ENCODE measurements at regions not wholly inside any gene's neighbourhood (a gene's known extent, or its start where the extent isn't known, plus 50 kb on each side); places are given as distances from the start of the nearest gene placed in this dataset.

- Histone ChIP-seq H3K9ac (ENCODE audit: control insufficient read depth, insufficient read depth, low read length) (no peak overlapping the region), H3K4me1 (ENCODE audit: control insufficient read depth, insufficient read depth, low read length) (peaks cover 5% of the 10 kb centered on the region), H3K4me2 (ENCODE audit: control insufficient read depth, insufficient read depth) (no peak overlapping the region), H3K9me3 (replicated peaks; ENCODE audit: control insufficient read depth, insufficient read depth, low read length) (no peaks in the 10 kb centered on the region), H4K20me1 (ENCODE audit: control insufficient read depth, insufficient read depth) (no peaks in the 10 kb centered on the region), H3K4me3 (no peak overlapping the region), H3K27me3 (replicated peaks in 1 of 2; ENCODE audit: control insufficient read depth in 2 of 2, insufficient read depth in 2 of 2, low read length in 1 of 2) (no peaks in the 10 kb centered on the region; a peak in 1 of 4 replicates), H3K79me2 (ENCODE audit: control insufficient read depth, insufficient read depth, low read length) (no peaks in the 10 kb centered on the region), H3K36me3 (ENCODE audit: control insufficient read depth in 2 of 2, insufficient read depth in 2 of 2, low read length in 1 of 2) (no peaks in the 10 kb centered on the region), H3K27ac (ENCODE audit: control insufficient read depth, insufficient read depth) (no peak overlapping the region), H2AFZ (ENCODE audit: control insufficient read depth, low read depth, low read length) (no peak overlapping the region)
- ATAC-seq (no peak), DNase-seq (ENCODE audit: low read depth, low spot score) (no peak), FAIRE-seq (no peak)
- ChIA-PET RAD21 (ENCODE audit: unreplicated experiment) (no interaction called here), POLR2A (no interaction called here), SMC1A (ENCODE audit: uncharacterized antibody, unreplicated experiment) (no interaction called here), CTCF (no interaction called here)
- 75% methylated on average over 4 of the region's 4 CpGs for WGBS (ENCODE audit: insufficient coverage, insufficient replicate concordance, low lambda C conversion rate, missing lambda C conversion rate)
- intact Hi-C loops (cut with micrococcal nuclease; ENCODE audit: unreplicated experiment) = no loop called here
- TF ChIP-seq PAX8 (IDR thresholded peaks at IDR 0.05) (no peak), REST (IDR thresholded peaks at IDR 0.05; ENCODE audit: low read depth, low read length) (no peak), IRF3 (IDR thresholded peaks at IDR 0.05) (no peak), FOXK2 (IDR thresholded peaks at IDR 0.05) (no peak), NBN (IDR thresholded peaks at IDR 0.05) (no peak), BCL11A (IDR thresholded peaks at IDR 0.05; ENCODE audit: low read depth, low read length) (no peak), JUNB (IDR thresholded peaks at IDR 0.05) (no peak), GABPA (IDR thresholded peaks at IDR 0.05; ENCODE audit: low read depth) (no peak), SIN3A (IDR thresholded peaks at IDR 0.05; ENCODE audit: low read depth, low read length) (no peak), WRNIP1 (IDR thresholded peaks at IDR 0.05; ENCODE audit: borderline replicate concordance, low read depth, low read length) (no peak), STAT3 (IDR thresholded peaks at IDR 0.05; ENCODE audit: low read depth, low read length) (no peak), ELK1 (IDR thresholded peaks at IDR 0.05; ENCODE audit: low read depth, low read length) (no peak), ATF2 (IDR thresholded peaks at IDR 0.05; ENCODE audit: low read length) (no peak)
- BruUV-seq (replicated peaks) = no TSS peak
- in situ Hi-C loops (cut with MboI) = no loop called here
Observed at GRCh38 chr4:26269038-26269437, 51.8 kb upstream of the RBPJ start.
